ENCODE measurements at regions not wholly inside any gene's neighbourhood (a gene's known extent, or its start where the extent isn't known, plus 50 kb on each side); places are given as distances from the start of the nearest gene placed in this dataset.

- TF ChIP-seq CTCF (IDR thresholded peaks at IDR 0.05 in 4 of 5, conservative IDR thresholded peaks at IDR 0.05 in 1 of 5): no peak
- no peak for TF ChIP-seq POLR2A (IDR thresholded peaks at IDR 0.05)
Observed at GRCh38 chr16:47944589-47944988, 211.2 kb downstream of the ABCC12 start.

Measured in gastrocnemius medialis (tissue), 4 donors.